Activated naive CD4-positive, alpha-beta T cell treated with anti-CD3 and anti-CD28 coated beads, Interleukin-2, amount 50 U/mL, for 72 hours (primary cell): ENCODE measurements at regions not wholly inside any gene's neighbourhood (a gene's known extent, or its start where the extent isn't known, plus 50 kb on each side); places are given as distances from the start of the nearest gene placed in this dataset.

Source experiments
- ATAC-seq, 2 donors: fragments of 150-1000 bp; cut with Tn5 transposase; 2 replicates each; pipeline ENCODE4 v1.10.0; 2021; ENCODE audit warnings: mild to moderate bottlenecking in 2 of 2, moderate library complexity in 2 of 2
- DNase-seq, 2 donors: peaks; one replicate each; pipeline ENCODE4 v3.0.0; 2021 to 2022; ENCODE audit warnings: low spot score in 2 of 2
- H3K27ac Mint-ChIP-seq, 2 donors: one replicate each; pipeline ENCODE4 v1.8.0; 2022; ENCODE audit warnings: mild to moderate bottlenecking in 2 of 2, mixed read lengths in 2 of 2
- H3K36me3 Mint-ChIP-seq, 2 donors: one replicate each; pipeline ENCODE4 v1.8.0; 2022; ENCODE audit warnings: mixed read lengths in 2 of 2
- H3K9me3 Mint-ChIP-seq, 2 donors: one replicate each; pipeline ENCODE4 v1.8.0; 2022; ENCODE audit warnings: mixed read lengths in 2 of 2

DNA sequence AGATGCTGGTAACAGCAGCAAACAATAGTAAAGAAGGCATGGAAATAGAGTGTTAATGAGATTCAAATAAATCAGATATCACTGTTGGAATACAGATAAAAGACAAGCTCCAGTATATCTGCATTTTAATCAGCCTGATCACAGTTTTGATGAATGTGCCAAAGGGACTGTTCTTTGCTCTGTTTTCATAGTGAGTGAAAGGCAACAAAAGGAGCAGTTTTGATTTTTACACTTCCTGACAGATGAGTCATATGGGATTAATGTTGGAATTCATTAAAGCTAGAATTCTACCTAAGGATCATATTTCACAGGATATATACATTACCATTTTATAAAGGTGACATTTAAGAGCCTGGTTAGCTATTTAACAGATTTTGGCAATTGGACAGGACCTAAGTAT is 743.3 kb upstream of the PTPRD start:
- H3K9me3 Mint-ChIP-seq, result peaks cover 13 to 14% of the 10 kb centered on the region in 2 donors
- H3K27ac Mint-ChIP-seq, result no peak overlapping the region
- DNase-seq (no peak), ATAC-seq (no peak)
- H3K36me3 Mint-ChIP-seq, result peaks cover 0 to 13% of the 10 kb centered on the region in 2 donors

DNA sequence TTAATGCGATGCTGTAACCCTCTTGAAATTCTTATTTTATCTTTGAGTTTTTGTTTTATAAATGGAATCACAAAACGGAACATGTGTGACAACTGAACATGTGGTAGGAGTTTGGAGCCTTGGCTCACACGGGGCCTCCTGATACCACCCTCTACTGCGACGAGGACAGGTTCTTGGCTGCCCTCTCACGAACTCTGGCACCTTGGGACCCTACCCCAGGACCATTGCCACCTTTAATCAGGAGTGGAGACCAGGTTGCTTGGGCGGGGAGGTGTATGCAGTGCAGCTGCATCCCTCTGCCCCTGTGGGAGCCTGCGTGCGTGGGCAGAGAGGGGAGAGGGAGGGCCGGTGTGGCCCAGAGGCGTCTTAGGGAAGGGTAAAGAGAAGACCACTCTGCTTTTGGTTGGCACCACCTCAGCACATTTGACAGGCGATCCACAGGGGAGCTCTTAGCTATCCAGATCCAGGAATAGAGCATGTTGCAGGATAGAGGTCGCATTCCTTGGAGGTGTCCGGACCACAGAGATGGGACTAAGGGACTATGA is 753.9 kb upstream of the PTPRD start:
- Mint-ChIP-seq H3K27ac (no peak overlapping the region), H3K36me3 (no peaks in the 10 kb centered on the region), H3K9me3 (peaks cover 10% of the 10 kb centered on the region in 2 donors)
- ATAC-seq (no peak), DNase-seq (no peak)

DNA sequence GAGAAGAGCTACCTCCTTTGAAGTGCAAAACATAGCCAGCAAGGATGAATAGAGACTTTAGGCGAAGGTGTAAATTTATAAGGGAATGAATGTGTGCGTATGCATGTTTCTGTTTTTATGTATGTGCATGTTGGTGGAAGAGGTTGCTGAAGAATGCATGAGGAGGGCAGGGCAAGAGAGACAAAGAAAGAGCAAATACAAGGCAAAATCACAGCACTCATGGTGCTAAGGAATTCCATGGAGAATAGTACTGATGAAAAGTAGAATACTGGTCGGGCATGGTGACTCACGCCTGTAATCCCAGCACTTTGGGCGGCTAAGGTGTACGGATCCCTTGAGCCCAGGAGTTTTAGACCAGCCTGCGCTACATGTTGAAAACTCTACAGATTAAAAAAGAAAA is 762.1 kb upstream of the PTPRD start:
- ATAC-seq (no peak), DNase-seq (no peak)
- H3K36me3 Mint-ChIP-seq, result peaks cover 5 to 9% of the 10 kb centered on the region in 2 donors
- peaks cover 10 to 11% of the 10 kb centered on the region in 2 donors for H3K9me3 Mint-ChIP-seq
- no peak overlapping the region for H3K27ac Mint-ChIP-seq

DNA sequence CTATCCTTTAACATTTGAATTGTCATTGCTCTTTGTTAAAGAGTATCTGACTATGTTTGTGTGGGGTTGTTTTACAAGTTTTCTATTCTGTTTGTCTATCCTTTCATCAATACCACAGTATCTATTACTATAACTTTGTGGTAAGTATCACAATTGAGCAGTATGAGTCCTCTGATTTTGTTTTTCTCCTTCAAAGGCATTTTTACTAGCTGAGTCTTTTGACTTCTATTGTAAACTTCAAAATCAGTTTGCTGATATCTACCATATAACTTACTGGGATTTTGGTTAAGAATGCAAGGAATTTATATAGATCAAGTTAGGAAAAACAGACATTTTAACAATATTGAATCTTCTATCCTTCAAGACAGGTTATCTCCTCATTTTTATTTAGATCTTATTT is 789.8 kb upstream of the PTPRD start:
- H3K27ac Mint-ChIP-seq, result no peak overlapping the region
- peaks cover 27 to 35% of the 10 kb centered on the region in 2 donors for H3K9me3 Mint-ChIP-seq
- ATAC-seq (no peak), DNase-seq (no peak)
- H3K36me3 Mint-ChIP-seq, result peaks cover 13 to 18% of the 10 kb centered on the region in 2 donors

DNA sequence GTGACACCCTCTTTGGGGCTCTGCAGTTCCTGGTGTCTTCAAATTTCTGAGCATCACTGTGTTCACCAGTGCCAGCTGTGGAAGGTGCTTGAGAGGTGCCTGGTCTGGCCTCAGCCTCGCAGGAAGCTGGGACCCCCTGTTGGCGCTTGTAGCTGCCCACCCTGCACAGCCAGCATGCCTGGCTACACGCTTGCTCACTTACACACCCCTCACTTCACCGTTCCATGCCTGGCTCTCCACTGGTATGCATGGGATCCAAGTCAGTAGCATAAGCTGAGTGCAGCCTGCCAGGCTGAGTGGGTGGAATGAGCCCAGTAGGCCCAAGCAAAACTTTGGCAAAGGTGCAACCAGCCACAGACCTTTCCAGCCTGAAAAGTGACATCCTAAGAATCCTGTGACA is 801.4 kb upstream of the PTPRD start:
- peaks cover 11 to 13% of the 10 kb centered on the region in 2 donors for H3K9me3 Mint-ChIP-seq
- H3K36me3 Mint-ChIP-seq, result no peaks in the 10 kb centered on the region
- no peak overlapping the region for H3K27ac Mint-ChIP-seq
- no peak for ATAC-seq
- DNase-seq, result no peak

DNA sequence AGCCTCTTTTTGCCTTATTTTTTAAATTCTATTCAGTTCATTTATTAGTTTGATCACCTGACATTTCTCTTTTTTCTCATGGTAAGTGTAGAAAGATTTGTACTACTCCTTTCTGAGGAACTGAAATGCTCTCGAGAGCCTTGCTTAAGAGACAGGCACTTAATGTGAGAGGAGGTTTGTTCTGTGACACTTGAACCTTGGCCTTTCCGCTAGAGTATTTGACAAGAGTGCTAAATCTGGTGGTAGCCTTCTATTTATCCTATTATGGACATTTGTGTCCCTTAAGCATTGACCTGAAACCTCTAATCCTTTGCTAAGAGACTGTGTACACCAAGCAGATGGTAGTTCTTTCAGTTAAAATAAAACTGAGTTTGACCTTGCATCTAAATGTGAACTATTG is 805.0 kb upstream of the PTPRD start:
- DNase-seq, result no peak

DNA sequence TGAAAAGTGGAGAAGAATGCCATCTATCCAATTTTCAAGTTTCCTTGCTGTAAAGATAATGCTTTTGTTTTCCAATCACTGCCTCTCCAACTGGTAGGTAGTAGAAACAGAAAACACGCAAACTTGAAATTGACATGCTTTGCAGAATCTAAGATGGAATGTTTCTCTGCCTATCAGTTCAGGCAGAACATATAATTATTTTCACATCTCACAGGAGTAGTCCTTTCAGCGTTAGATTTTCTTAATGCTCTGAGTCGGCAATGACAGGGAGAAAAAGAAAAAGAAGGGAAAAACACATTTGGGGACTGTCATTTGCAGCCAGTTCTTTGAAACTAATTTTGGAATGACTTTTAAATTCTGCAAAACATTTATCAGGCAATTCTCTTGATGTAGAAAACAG is 818.7 kb upstream of the PTPRD start:
- ATAC-seq (no peak), DNase-seq (no peak)
- H3K27ac Mint-ChIP-seq, result no peak overlapping the region
- H3K36me3 Mint-ChIP-seq, result peaks cover 0 to 5% of the 10 kb centered on the region in 2 donors
- peaks cover 14 to 23% of the 10 kb centered on the region in 2 donors for H3K9me3 Mint-ChIP-seq

More for the DNA sequence above, 805.0 kb upstream of the PTPRD start:
- H3K27ac Mint-ChIP-seq, result no peak overlapping the region
- ATAC-seq, result no peak
- peaks cover 12 to 21% of the 10 kb centered on the region in 2 donors for H3K9me3 Mint-ChIP-seq
- peaks cover 0 to 5% of the 10 kb centered on the region in 2 donors for H3K36me3 Mint-ChIP-seq

DNA sequence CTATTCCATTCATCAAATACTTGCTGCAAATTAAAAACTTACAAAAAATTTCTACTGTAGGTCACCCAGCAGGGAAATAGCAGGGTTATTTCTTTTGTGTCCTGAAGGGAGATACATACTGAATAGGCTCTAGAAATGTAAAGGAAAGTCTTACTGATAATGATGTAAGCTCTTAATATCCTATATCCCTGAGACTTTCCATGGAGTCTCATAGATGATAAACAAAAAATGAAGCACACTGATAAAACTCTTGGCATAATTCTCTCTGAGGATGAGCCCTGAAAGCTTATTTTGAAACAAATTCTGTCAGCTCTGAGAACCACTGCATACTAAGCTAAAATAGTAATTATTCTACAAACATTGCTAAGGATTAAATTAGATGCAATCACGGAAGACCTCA is 819.6 kb upstream of the PTPRD start:
- Mint-ChIP-seq H3K9me3 (peaks cover 14 to 21% of the 10 kb centered on the region in 2 donors), H3K27ac (no peak overlapping the region), H3K36me3 (peaks cover 0 to 5% of the 10 kb centered on the region in 2 donors)
- ATAC-seq (no peak), DNase-seq (no peak)

DNA sequence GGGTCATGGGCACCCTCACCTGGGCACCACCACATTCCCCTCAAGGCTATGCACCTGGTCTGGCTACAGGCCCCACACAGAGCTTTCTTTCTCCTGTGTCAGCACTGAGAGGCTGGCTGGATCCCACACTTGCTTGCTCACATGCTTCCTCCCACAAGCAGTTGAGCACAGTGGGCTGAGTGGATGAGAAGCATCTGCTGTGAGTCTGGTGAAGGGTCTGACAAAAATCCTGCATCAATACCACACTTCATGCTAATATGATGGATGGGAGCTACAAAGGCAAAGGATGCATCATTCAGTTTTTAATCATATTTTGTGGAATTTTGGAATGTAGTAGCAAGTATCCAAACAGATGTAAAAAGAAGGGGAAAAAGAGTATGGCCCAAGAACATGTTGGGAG is 830.8 kb upstream of the PTPRD start:
- DNase-seq, result no peak
- H3K36me3 Mint-ChIP-seq, result peaks cover 4 to 11% of the 10 kb centered on the region in 2 donors
- H3K27ac Mint-ChIP-seq, result no peak overlapping the region
- ATAC-seq, result no peak
- H3K9me3 Mint-ChIP-seq, result peaks cover 36 to 37% of the 10 kb centered on the region in 2 donors

DNA sequence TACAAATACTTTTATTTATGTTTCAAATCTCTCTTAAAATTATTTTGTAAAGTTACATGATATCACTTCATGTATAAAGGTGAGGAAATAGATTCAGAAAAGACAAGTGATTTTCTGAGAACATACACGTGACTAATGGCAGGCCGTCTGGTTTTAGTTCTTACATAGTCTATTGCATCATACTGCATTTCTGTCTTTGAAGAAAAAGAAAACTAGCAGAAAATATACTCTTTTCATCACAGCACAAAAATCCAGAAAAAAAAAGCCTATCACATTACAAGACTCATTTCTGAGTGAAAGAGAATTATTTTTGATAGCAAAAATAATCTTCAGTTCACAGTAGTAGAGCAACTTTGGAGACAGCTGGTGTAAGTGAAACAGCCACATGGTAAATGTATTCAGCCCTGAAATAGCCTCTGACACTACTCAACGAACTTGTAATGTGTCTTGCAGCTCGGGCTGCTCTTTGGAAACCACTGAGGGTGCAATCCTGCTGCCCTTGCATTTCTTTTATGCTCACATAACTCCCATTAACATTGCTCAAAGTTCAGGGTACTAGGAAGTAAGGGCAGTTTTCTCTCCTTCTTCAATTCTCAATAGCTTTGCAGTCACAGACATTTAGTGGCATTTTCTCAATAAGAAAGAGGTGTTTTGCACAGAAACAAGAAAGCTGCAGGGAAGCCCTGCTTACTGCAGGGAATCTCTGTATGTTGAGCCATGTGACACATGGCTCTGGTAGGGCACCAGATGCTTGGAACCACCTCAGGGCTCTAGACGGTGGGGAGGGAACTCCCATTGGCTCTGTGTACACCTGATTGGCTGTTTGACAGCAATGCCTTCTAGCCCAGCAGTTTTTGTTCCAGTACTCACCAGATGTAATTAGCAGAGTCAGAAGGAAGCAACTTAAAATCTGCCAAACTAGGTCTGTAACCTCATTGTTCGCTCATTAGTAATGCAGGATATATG is 845.3 kb upstream of the PTPRD start:
- Mint-ChIP-seq H3K27ac (no peak overlapping the region), H3K36me3 (peaks cover 0 to 8% of the 10 kb centered on the region in 2 donors), H3K9me3 (peaks cover 10 to 20% of the 10 kb centered on the region in 2 donors)
- no peak for ATAC-seq
- no peak for DNase-seq

DNA sequence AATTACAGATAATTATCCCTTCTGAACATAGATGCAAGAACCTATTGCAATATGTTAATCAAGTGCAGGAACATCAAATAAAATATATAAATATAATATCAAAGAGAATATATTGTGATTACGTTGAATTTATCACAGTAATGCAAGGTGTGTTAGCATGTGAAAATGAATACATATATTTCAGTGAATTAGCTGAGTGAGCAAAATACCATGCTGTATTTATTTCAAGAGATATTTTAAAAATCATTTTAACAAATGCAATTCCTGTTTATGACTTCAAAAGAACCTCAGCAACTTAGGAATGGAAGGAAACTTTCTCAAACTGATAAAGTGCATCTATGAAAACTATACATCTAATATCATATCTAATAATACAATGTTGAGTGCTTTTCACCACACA is 856.9 kb upstream of the PTPRD start:
- no peak for ATAC-seq
- DNase-seq, result no peak
- peaks cover 0 to 6% of the 10 kb centered on the region in 2 donors for H3K9me3 Mint-ChIP-seq
- no peak overlapping the region for H3K27ac Mint-ChIP-seq
- no peaks in the 10 kb centered on the region for H3K36me3 Mint-ChIP-seq

DNA sequence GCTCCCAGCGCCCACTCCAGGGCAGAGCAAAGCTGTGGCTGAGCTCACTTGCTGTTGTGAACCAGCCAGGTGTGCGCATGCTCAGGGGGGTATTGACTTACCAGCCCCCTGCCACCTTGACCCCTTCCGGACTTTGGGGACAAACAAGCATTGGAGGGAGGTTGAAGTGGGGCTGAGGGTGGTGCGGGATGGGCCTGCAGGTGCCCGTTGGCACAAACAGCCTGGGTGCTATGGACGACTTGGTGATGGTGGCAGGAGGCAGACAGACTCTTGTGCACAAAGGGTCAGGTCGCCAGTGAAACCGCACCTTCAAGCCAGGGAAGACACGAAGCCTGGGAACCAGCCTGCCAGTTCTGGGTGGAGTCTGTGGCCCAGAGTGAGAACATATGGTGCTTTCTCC is 858.5 kb upstream of the PTPRD start:
- H3K9me3 Mint-ChIP-seq, result peaks cover 4 to 6% of the 10 kb centered on the region in 2 donors
- no peak overlapping the region for H3K27ac Mint-ChIP-seq
- DNase-seq, result no peak
- ATAC-seq, result no peak
- H3K36me3 Mint-ChIP-seq, result no peaks in the 10 kb centered on the region

DNA sequence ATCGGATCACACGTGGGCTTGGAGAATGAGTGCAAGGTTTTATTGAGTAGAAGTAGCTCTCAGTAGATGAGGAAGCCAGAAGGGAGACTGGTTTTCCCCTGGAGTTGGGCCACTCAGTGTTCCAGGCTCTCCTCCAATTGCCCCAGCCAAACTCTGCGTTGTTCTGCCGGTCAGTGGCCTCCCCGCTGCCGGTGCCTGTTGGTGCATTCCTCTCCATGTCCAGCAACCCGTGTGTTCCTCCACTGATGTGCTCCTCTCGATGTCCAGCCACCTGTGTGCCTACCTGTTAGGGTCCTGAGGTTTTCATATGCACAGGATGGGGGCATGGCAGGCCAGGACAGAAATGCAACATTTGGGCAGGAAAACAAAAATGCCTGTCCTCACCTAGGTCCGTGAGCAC is 888.0 kb upstream of the PTPRD start:
- Mint-ChIP-seq H3K27ac (no peak overlapping the region), H3K36me3 (peaks cover 5 to 9% of the 10 kb centered on the region in 2 donors)
- no peak for ATAC-seq

DNA sequence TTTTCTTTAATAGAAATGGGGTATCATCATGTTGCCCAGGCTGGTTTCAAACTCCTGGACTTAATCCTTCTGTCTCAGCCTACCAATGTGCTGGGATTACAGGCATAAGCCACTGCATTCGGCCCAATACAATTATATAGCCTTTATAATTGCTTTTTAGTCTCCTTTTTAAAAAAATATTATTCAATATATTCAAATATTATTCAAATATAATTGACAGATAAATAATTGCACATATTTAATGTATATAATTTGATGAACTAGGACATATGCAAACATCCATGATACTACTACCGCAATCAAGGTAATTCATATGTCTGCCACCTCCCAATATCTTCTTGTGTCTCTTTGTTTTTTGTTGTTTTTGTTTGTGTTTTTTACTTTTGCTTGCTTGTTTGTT is 894.2 kb upstream of the PTPRD start:
- H3K36me3 Mint-ChIP-seq, result peaks cover 0 to 5% of the 10 kb centered on the region in 2 donors
- no peak overlapping the region for H3K27ac Mint-ChIP-seq
- DNase-seq (no peak), ATAC-seq (no peak)
- H3K9me3 Mint-ChIP-seq, result peaks cover 17 to 27% of the 10 kb centered on the region in 2 donors

More for the DNA sequence above, 888.0 kb upstream of the PTPRD start:
- no peak for DNase-seq
- peaks cover 16 to 30% of the 10 kb centered on the region in 2 donors for H3K9me3 Mint-ChIP-seq

DNA sequence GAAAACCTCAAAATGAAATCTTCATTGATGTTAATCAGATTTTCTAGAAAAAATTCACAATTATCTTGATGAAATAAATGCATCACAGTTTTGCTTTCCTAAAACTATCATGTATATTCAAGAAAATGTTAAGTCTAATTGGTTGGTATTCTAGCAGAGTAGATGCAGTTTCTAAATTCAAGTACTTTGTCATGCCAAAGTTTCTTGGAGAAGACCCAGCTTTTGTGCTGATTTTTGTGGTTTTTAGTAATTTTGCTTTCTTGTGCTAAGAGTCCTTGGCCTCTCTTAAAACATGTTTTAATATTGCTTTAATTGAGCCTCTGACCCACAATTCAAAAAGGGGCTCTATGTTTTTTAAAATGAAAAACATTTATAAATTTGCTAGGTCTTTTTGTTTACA is 924.8 kb upstream of the PTPRD start:
- no peak for ATAC-seq
- peaks cover 4 to 8% of the 10 kb centered on the region in 2 donors for H3K9me3 Mint-ChIP-seq
- no peak overlapping the region for H3K27ac Mint-ChIP-seq
- H3K36me3 Mint-ChIP-seq, result no peaks in the 10 kb centered on the region
- DNase-seq, result no peak

DNA sequence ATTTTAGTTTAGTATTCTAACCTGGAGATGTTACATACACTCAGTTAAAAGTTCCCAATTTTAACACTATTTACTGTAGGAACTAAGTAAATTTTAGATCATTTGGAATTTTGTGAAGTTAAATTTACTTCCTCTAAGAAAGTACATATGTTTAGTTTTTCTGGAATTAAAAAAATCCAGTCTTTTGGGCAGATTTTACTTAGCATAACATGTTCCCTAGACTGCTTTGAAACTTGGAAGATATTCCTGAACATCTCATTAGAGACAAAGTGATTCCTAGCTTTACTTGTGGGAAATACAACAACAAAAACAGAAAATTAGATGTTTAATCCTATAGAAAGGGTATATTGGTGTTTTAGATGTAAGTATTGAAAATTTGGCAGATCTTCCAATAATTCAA is 930.0 kb upstream of the PTPRD start:
- Mint-ChIP-seq H3K9me3 (peaks cover 3 to 4% of the 10 kb centered on the region in 2 donors), H3K27ac (no peak overlapping the region), H3K36me3 (no peaks in the 10 kb centered on the region)
- DNase-seq, result no peak
- ATAC-seq, result no peak

DNA sequence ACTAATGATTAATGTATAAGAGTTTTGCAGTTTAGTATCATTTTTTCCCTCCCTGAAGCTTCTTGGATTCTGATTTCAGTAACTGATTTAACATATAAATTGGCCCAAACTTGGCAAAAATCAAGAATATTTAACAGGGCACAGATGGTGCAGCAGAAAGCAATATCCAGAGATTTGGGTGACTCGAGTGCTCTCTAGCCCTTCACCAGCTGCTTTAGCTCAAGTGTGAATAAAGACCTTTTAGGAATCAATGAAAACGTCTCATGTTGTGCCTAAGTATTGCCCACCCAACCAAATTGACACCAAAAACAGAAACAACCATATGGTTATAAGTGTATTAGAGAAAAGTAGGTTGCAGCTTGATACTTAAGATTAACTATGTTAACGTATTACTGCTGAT is 933.4 kb upstream of the PTPRD start:
- DNase-seq, result no peak
- Mint-ChIP-seq H3K36me3 (no peaks in the 10 kb centered on the region), H3K27ac (no peak overlapping the region), H3K9me3 (peaks cover 6 to 14% of the 10 kb centered on the region in 2 donors)
- ATAC-seq, result no peak
